GM19452 (cell line): ENCODE measurements at regions not wholly inside any gene's neighbourhood (a gene's known extent, or its start where the extent isn't known, plus 50 kb on each side); places are given as distances from the start of the nearest gene placed in this dataset.

Experiments used
- ATAC-seq: cut with Tn5 transposase; IDR thresholded peaks from one replicate; pipeline ENCODE4 v1.9.1; 2021; ENCODE audit not compliant: unreplicated experiment

DNA sequence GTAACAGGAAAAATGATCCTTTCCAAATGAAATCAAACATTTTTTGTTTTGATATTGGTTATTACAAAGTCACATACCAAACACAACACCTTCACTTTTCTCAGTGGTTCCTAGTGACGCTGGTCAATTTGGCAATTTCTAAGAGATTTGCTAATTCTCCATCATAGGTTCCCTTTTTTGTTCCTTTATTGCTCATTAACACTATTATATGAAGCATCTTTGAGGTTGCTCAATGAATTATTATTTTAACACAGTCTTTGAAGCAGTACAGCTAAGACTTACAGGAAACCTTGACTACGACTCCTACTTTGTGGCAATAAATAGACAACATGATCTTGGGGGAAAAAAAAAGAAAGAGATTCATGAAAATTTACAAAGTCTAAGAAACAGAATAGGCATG, 152.2 kb upstream of the VRK2 start:
- ATAC-seq: no peak

DNA sequence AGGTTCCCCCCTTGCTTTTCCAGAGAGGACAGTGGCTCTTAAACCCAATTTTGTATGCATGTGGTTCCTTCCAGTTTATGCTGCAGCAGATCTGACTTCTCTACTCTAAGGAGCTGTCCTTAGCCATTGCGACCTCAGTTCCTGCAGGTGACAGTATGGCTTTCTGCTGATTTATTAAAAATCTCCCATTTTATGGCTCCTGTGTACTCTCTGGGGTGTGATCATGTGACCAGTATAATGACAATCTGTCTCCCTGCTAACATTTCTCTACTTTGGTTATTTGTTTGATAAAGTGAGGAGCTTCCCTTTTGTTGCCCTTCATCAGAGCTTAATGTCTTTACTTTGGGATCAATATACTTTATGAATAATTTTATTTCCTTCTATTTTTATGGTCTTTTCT, 148.7 kb upstream of the VRK2 start:
- ATAC-seq: no peak

DNA sequence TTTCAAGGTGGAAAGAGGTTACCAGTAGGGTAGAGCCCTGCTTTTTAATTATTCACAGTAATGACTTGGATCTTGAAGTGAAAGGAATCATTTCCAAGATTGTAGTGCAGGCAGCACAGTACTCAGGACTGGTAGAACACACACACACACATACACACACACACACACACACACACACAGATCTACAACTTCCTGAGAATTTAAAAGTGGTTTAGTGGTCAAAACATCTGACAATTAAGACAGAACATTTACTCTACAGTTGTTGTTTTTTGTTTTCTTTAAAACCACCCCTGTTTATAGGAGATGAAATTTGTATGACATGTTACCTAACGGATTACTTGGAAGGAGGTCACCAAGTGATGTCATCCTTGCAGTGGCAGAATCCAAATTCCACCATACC, 146.7 kb upstream of the VRK2 start:
- ATAC-seq: no peak

DNA sequence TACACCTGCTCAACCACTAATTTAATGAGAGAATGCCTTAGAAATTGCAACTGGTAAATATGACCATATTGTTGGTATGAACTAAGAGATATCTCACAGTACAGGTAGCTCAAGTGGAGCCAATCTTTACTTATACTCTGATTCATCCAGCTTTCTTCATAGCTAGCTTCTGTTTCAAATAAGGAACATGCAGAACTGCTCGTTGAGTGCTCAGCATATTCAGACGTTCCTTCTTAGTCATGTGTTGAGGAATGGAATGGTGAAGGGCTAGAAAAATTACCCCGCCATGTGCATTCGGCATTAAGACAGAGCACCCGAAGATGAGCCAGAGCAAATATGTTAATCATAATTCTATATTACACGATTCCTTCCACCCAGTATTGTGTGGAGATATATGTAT, 144.0 kb upstream of the VRK2 start:
- no peak for ATAC-seq

DNA sequence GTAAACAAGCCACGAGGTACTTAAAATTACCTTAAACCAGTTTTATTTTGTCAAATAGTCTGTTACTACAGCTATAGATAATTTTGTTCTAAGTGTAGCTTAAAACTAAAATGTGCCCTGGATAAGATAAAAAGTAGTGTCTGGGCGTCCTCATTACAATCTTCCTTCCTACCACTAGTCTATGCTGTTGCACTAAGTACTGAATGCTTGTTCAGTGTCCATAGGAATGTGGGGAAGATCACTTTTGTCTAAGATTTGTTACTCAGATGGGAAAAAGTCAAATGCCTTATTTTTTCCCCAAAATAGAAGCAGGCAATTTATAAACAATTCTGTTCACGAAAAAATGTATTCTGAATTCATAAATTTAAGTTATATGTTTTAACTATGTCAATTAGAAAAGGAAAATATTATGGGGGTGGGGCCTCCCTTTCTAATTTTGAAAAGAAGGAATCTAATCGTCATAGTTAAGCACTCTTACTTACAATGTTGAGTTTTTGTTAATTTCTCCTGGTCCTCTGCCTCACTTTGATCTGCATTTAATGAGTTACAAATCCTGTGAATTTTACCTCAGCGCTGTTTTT, 140.4 kb upstream of the VRK2 start:
- peak; percentile 48 for ATAC-seq

DNA sequence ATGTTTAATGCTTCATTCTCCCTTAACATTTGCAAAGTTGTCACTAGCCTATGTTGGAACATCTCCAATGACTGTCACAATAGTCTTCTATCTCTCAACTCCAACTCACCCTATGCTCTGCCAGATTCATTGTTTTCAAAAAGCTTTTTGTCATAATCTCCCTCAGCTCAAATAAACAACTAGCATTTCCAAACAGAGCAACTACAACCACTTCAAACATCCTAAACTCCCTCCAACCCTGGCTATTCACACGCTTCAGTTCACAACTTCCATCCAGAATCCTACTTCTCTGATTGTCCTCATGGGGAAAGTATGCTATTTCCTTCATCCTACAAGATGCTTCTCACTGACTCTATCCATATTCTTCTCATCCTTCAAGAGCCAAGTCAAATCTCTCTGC, 139.2 kb upstream of the VRK2 start:
- ATAC-seq: no peak

DNA sequence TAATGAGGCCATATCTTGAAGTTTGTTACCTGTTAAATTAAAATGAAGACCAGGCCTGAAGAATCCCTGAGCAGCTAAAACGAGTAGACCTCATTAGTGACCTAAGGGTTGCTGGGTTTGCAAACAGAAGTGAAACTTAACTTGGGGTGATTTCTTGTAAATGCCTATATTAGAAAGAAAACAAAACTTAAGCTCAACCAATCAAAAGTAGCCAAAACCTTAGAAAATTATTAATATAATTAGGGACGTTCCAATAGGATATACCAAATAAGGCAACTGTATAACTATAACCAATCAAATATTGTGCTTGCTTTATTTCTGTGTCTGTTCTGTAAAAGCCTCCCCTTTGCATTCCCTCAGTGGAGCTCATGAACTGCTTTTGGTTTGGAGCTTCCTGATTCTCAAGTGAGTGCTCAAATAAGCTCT, 137.9 kb upstream of the VRK2 start:
- ATAC-seq: peak; percentile 84

DNA sequence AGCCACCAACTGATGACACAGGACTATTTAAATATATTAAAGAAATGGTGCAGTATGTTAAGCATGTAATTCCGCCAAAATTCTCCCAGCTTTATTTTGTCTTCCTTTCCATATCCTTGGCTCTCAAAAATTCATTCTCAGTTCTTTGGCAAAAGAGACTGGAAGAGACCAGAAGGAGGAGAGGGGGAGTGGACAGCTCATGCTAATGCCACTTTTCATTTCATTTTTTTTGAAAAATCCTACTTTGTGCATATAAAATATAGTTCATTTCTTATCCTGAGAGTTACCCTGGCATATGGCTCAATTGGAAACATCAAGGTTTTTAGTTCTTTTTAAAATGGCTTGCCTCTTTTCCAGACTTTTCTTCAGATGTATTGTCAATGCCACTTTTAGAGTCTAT, 128.5 kb upstream of the VRK2 start:
- no peak for ATAC-seq

DNA sequence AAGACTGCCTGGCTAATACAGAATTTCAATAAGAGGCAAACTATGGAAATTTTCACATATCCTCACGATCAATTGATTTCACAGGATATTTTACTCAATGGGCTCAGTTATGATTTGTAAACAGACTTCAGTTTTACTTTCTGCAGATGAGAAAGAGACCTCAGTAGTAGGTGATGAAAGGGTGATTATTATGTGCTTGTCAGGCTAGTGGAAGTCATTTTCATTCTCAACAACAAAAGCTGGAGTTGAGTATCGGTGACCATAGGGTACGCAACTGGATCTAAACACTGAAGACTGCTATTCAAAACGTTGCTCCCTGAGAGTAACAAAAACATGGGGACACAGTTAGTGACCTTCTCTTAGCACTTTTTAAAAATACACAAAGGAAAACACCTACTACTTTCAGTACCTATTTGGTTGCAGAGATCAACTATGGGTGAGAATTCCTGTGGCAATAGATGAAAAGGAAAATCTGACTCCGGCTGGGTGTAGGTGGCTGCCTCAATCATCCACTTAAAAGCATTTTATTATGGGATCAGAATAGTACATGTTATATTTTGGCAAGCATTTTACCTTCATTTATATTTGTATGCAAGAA, 126.2 kb upstream of the VRK2 start:
- no peak for ATAC-seq

DNA sequence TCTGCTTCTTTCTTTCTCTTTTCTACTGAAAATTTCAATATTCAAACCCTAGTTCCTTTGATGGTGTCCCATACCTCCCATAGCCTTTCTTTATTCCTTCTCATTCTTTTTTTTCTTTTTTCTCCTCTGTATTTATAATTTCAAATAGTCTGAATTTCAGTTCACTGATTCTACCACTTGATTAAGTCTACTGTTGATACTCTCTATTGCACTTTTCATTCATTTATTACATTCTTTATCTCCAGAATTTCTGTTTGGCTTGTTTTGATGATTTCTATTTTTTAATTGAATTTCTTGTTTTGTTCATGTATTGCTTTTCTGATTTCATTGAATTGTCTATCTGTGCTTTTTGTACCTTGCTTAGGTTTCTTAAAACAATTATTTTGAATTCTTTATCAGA, 111.9 kb upstream of the VRK2 start:
- no peak for ATAC-seq

DNA sequence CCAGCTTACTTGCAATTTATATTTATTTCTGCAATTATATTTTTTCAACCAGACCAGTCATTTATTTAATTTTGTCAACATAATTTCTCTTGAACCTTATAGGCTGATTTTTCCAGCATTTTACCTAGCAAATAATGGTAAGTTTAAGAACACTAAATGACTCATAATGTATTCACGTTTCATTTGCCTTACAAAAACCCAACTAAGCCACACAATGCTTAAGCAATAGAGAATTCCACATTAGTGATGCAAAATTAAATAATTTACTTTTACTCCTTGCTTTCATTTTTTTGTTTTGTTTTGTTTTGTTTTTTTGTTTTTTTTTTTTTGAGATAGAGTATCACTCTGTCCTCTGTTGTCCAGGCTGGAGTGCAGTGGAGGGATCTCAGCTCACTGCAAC, 110.4 kb upstream of the VRK2 start:
- no peak for ATAC-seq

DNA sequence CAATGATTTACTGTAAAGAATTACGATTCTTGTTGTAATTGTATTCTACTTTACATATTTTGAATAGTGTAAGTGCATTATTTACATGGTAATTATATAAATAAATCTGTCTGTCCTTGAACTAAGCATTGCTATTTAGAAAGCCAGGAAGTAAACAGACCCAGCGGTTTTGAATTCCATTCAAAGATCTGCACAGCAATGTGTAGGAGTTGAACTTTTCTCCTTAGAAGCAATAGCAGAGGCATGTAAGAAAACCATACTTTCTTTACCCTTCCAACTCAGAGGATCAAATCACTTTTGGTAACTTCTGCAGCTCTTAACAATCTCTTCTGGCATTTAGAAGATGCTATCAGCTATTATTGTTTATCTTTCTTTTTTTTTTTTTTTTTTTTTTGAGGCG, 109.2 kb upstream of the VRK2 start:
- ATAC-seq: no peak

DNA sequence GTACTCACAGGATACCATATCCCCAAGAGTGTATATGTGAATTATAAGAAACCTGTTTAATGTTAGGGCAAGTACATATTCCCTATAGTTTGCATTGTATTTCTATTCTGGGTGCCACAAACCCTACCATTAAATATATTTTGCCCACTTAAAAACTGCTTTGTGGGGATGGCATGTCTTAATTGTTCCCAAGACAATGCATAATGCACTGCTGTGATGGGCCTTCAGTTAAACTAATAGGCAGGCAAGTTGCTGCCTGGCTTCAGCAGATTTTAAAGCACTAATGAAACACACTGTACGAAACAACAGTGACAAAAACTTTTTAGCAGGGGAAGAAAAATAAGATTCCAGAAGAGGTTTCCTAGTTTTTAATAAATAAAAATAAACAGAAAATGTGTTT, 104.8 kb upstream of the VRK2 start:
- no peak for ATAC-seq

DNA sequence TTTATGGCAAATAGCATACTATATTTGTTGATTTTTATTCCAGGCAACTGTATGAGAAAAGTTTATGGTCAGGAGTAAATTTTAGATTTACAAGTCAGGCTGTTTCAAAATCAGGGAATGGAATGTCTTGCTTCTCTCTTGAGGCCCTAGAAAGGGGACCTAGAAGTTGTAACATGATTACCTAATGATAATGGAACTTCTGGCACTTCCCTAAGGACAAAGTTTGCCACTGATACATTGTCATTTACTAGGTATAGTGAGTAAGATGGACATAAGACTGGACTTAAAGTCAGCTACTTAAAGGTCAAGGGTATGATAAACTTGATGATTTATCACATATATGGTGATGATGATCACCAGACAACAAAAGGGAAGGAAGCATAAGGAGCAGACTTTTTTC, 103.3 kb upstream of the VRK2 start:
- ATAC-seq: no peak

DNA sequence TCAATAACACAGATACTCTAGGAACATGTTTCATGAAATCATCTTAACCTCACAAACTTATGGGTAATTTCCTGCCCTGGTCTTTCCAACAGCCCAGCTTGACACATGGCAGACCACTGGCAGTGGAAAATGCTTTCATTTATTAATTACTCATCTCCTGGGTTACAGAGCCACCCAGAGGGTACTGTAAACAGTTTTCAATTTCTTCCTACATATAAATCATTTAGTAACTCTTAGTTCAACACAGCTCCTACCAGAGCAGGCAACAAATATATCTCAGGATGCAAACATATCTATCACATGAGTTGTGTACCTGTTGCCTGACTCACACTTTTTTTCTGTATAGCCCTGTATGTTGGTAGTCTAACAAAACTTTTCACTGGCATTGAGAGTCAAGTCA, 99.2 kb upstream of the VRK2 start:
- no peak for ATAC-seq

DNA sequence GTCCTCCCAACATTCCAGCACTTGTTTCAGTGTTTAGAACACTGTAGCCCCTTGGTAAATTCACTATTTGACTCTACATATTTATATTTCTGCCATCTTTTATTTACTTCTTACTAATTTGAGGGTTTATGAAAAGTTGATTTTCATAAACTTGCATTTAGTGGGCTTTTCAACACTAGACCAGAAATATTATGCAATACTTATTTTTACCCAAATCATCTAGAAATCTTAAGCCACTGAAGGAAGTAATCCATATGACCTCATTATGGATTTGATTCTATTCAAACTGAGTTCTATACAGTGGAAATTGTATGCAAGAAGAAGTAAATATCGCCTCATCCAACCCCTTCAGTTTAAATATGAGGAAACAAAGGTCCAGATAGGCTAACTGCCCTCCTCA, 92.6 kb upstream of the VRK2 start:
- no peak for ATAC-seq

DNA sequence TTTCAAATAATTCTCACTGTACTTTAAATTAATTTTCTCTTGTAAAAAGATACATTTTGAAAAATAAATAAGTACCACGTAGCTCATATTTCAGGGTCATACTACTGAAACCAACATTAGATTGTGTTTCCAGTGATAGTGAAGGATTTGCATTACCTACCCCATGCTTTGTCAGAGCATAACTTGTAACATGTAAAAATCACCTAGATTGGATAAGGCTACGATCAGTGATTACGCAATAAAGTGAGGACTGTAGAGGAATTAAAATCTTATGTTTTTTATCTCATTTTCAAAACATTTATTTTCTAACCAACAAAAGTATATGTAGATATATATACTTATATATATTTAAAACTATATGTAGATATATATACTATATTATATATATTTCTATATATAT, 89.4 kb upstream of the VRK2 start:
- ATAC-seq: no peak

DNA sequence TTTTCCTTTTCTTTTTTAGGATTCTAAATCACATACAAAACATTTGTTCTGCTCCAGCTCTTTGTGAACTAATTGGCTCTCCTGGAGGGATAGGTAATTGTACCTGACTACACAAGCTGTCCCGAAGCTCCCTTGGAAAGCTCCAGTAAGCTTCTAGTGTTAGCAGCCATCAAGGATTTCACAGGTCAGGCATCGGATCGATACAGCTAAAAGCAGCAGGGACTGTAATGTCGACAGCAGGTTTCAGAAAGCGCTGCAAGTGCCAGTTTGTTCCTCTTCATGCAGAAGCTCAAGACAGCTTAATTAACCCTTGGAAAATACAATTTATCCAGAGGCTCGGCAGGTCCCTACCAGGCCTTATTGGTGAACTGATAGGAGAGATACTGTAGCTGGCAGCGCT, 87.2 kb upstream of the VRK2 start:
- no peak for ATAC-seq

DNA sequence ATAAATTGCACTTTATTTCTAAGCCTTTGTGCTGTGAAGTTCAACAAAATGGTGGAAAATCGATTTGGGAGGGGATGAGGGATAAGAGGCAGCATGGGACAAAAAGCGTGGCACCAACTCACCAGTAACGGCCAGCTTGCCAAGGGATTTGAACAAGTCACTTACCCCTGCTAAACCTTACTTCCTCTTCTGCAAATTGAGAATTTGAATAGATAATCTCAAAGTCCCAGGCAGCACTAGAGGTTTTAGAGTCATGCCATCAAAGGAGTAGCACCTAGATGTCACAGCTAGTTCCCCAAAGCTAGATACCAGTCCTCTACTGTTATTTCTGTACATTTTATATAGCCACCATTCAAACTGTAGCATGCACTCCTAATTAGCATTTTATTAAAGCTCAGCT, 83.7 kb upstream of the VRK2 start:
- no peak for ATAC-seq

DNA sequence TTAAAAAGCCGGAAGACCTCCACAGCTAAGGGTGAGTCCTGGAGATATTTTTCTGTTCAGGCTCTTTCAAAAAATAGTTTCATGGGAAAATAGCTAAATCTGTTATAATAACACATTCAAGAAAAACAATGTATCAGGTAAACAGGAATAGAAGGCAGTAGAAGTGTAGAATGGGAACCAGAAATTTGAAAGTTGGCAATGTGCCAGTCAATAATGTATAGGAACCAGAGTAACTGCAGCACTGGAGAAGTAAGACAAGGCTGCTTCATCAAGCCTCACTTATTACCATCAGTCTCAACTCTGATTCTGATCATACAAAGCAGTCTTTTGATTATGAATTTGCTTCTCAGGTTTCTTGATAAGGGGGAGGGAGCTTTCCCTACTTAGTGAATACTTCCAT, 81.4 kb upstream of the VRK2 start:
- ATAC-seq: no peak

DNA sequence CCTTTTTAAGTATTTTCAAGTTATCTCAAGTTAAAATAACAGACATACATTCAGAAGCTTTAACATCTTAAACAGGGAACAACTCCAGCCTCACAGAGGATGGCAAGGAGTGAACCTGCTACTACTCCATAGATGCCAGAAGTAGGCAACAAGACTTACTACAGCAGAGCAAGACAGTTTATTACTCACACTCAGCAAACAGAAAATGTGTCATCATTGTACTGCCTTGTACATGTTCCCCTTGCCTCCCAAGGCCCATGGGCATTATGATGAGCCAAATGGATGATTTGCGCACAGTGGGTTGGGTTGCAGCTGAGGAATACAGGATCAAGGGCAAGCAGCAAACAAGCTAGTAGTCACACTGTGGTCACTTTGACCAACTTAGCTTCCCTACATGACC, 80.6 kb upstream of the VRK2 start:
- ATAC-seq: no peak

DNA sequence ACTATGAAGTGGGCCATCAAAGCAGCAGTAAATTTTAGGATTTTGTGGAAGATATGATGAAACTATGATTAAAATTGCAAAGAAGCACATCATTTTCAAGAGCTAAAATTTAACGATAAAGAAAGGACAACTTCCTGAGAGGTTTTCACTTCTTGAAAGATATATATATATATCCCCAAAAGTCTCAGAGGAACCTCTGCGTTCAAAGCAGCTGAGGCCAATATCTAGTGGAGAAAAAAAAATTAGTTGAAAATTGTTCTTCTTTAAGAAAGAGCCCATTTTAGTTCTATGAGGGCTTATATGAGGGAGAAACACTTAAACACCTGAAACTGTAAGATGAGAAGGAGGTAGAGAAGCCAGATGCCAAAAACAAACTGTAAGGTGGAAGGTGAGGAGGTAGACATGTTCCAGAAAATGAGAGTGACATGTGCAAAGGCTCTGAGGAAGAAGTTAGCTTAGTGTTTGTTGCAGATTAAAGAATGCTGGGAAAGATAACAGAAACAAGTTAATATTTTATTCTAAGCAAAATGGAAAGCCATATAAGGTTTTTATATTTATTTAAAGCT, 72.9 kb upstream of the VRK2 start:
- no peak for ATAC-seq

DNA sequence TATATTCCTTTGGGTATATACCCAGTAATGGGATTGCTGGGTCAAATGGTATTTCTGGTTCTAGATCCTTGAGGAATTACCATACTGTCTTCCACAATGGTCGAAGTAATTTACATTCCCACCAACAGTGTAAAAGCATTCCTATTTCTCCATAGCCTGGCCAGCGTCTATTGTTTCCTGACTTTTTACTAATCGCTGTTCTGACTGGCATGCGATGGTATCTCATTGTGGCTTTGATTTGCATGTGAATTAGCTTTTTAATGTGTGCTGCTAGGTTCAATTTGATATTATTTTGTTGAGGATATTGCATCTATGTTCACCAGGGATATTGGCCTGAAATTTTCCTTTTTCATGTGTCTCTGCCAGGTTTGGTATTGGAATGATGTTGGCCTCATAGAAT, 67.4 kb upstream of the VRK2 start:
- ATAC-seq: no peak
